WTC11 (cell line): ENCODE measurements at regions not wholly inside any gene's neighbourhood (a gene's known extent, or its start where the extent isn't known, plus 50 kb on each side); places are given as distances from the start of the nearest gene placed in this dataset.

Experiments used
- ARID4B ChIP-seq: sonication (generic); formaldehyde crosslinking; IDR thresholded peaks from 2 replicates; pipeline ENCODE4 v1.8.0; 2023; ENCODE audit warnings: missing genetic modification reagents, mild to moderate bottlenecking, borderline replicate concordance
- CREB1 ChIP-seq: sonication (generic); formaldehyde crosslinking; IDR thresholded peaks from 2 replicates; pipeline ENCODE4 v1.8.0; 2023; ENCODE audit warnings: mild to moderate bottlenecking, missing genetic modification reagents
- CTCF ChIP-seq: fragments of 200-600 bp; IDR thresholded peaks from 2 replicates; pipeline ENCODE4 v1.8.0; 2022; ENCODE audit warnings: antibody characterized with exemption
- ERG ChIP-seq: fragments of 250-450 bp; sonication (Bioruptor Pico); IDR thresholded peaks from 2 replicates; pipeline ENCODE4 v1.8.0; 2021; ENCODE audit warnings: mild to moderate bottlenecking
- HMGXB4 ChIP-seq: sonication (generic); formaldehyde crosslinking; IDR thresholded peaks from 2 replicates; pipeline ENCODE4 v1.8.1; 2023; ENCODE audit warnings: mild to moderate bottlenecking, moderate library complexity, missing genetic modification reagents
- NR2C2 ChIP-seq: sonication (generic); formaldehyde crosslinking; IDR thresholded peaks from 2 replicates; pipeline ENCODE4 v1.8.0; 2022; ENCODE audit warnings: mild to moderate bottlenecking, missing genetic modification reagents
- SMAD4 ChIP-seq: sonication (generic); formaldehyde crosslinking; IDR thresholded peaks from 2 replicates; pipeline ENCODE4 v1.8.0; 2022; ENCODE audit warnings: mild to moderate bottlenecking, missing genetic modification reagents
- SP1 ChIP-seq: sonication (generic); formaldehyde crosslinking; conservative IDR thresholded peaks from 2 replicates; pipeline ENCODE4 v1.8.1; 2022; ENCODE audit warnings: missing genetic modification reagents
- TCF7 ChIP-seq: sonication (generic); formaldehyde crosslinking; IDR thresholded peaks from 2 replicates; pipeline ENCODE4 v1.8.0; 2022; ENCODE audit warnings: mild to moderate bottlenecking, low read depth, missing genetic modification reagents, moderate library complexity
- TP53 ChIP-seq: sonication (generic); formaldehyde crosslinking; IDR thresholded peaks from 2 replicates; pipeline ENCODE4 v1.8.1; 2023; ENCODE audit warnings: mild to moderate bottlenecking, missing genetic modification reagents
- USF2 ChIP-seq: sonication (generic); formaldehyde crosslinking; IDR thresholded peaks from 2 replicates; pipeline ENCODE4 v1.8.1; 2023; ENCODE audit warnings: mild to moderate bottlenecking, missing genetic modification reagents, moderate library complexity

GRCh38 chr6:140912686-140913085 is 1220.0 kb upstream of the GJE1 start:
- TF ChIP-seq NR2C2 (no peak), USF2 (no peak), ARID4B (CRISPR knock-in tag) (no peak), CTCF (no peak), CREB1 (CRISPR knock-in tag) (no peak), HMGXB4 (CRISPR knock-in tag) (no peak), SMAD4 (CRISPR knock-in tag) (no peak), SP1 (CRISPR knock-in tag) (no peak), TCF7 (CRISPR knock-in tag) (no peak), TP53 (CRISPR knock-in tag) (no peak), ERG (no peak)
